WTC11 (cell line): ENCODE measurements at regions not wholly inside any gene's neighbourhood (a gene's known extent, or its start where the extent isn't known, plus 50 kb on each side); places are given as distances from the start of the nearest gene placed in this dataset.

Experiments used
- ATAC-seq: fragments of 200-7000 bp; cut with Tn5 transposase; 2 replicates; pipeline ENCODE4 v1.10.0; 2021; ENCODE audit warnings: mild to moderate bottlenecking, moderate library complexity
- CTCF ChIA-PET: fragments of 300-600 bp; sonication (Branson Sonifier 250); formaldehyde crosslinking; loops from one replicate; lab custom pipeline; 2021; ENCODE audit warnings: antibody characterized with exemption; lab: Charles Lee
- POLR2A ChIA-PET: fragments of 350-600 bp; sonication (Branson Sonifier 250); formaldehyde crosslinking; loops from one replicate; lab custom pipeline; 2021; ENCODE audit warnings: antibody characterized with exemption; lab: Charles Lee
- DNase-seq: peaks from one replicate; pipeline ENCODE4 v3.0.0; 2021; ENCODE audit warnings: low spot score
- H3K27ac Mint-ChIP-seq: 2 replicates; pipeline ENCODE4 v1.8.0; 2021; ENCODE audit warnings: mixed read lengths
- H3K27me3 Mint-ChIP-seq: 2 replicates; pipeline ENCODE4 v1.8.0; 2021; ENCODE audit warnings: low read depth, mild to moderate bottlenecking, moderate library complexity, mixed read lengths
- H3K36me3 Mint-ChIP-seq: 2 replicates; pipeline ENCODE4 v1.8.0; 2021; ENCODE audit warnings: mixed read lengths
- H3K4me1 Mint-ChIP-seq: 2 replicates; pipeline ENCODE4 v1.8.0; 2022; ENCODE audit warnings: mixed read lengths
- H3K4me3 Mint-ChIP-seq: 2 replicates; pipeline ENCODE4 v1.8.0; 2021; ENCODE audit warnings: mild to moderate bottlenecking, moderate library complexity, mixed read lengths
- H3K9me3 Mint-ChIP-seq: 2 replicates; pipeline ENCODE4 v1.8.0; 2021; ENCODE audit warnings: mixed read lengths
- E2F5 ChIP-seq: sonication (generic); formaldehyde crosslinking; IDR thresholded peaks from 2 replicates; pipeline ENCODE4 v1.8.1; 2022; ENCODE audit warnings: mild to moderate bottlenecking, moderate library complexity, missing genetic modification reagents
- FOXJ3 ChIP-seq: sonication (generic); formaldehyde crosslinking; IDR thresholded peaks from 2 replicates; pipeline ENCODE4 v1.9.0; 2021; ENCODE audit warnings: missing genetic modification reagents, mild to moderate bottlenecking, borderline replicate concordance
- FOXK1 ChIP-seq: sonication (generic); formaldehyde crosslinking; IDR thresholded peaks from 2 replicates; pipeline ENCODE4 v1.8.0; 2022; ENCODE audit warnings: mild to moderate bottlenecking, moderate library complexity, missing genetic modification reagents
- FOXP1 ChIP-seq: sonication (generic); formaldehyde crosslinking; IDR thresholded peaks from 2 replicates; pipeline ENCODE4 v1.8.0; 2022; ENCODE audit warnings: missing genetic modification reagents, mild to moderate bottlenecking, moderate library complexity, borderline replicate concordance
- HMGXB4 ChIP-seq: sonication (generic); formaldehyde crosslinking; IDR thresholded peaks from 2 replicates; pipeline ENCODE4 v1.8.1; 2023; ENCODE audit warnings: mild to moderate bottlenecking, moderate library complexity, missing genetic modification reagents
- JAZF1 ChIP-seq: fragments of 250-450 bp; sonication (Bioruptor Pico); IDR thresholded peaks from 2 replicates; pipeline ENCODE4 v1.9.0; 2021; ENCODE audit warnings: moderate library complexity, mild to moderate bottlenecking, inconsistent platforms
- MXD4 ChIP-seq: fragments of 250-450 bp; sonication (Bioruptor Pico); IDR thresholded peaks from 2 replicates; pipeline ENCODE4 v1.8.0; 2021; ENCODE audit warnings: mild to moderate bottlenecking, moderate library complexity, borderline replicate concordance
- NR3C1 ChIP-seq: sonication (generic); formaldehyde crosslinking; conservative IDR thresholded peaks from 2 replicates; pipeline ENCODE4 v1.8.1; 2023; ENCODE audit warnings: low read depth, mild to moderate bottlenecking, missing genetic modification reagents
- PRDM15 ChIP-seq: sonication (generic); formaldehyde crosslinking; IDR thresholded peaks from 2 replicates; pipeline ENCODE4 v1.8.0; 2022; ENCODE audit warnings: missing genetic modification reagents
- PRRX2 ChIP-seq: fragments of 250-450 bp; sonication (Bioruptor Pico); IDR thresholded peaks from 2 replicates; pipeline ENCODE4 v1.8.0; 2021; ENCODE audit warnings: mild to moderate bottlenecking
- SP1 ChIP-seq: sonication (generic); formaldehyde crosslinking; conservative IDR thresholded peaks from 2 replicates; pipeline ENCODE4 v1.8.1; 2022; ENCODE audit warnings: missing genetic modification reagents
- TCF7 ChIP-seq: sonication (generic); formaldehyde crosslinking; IDR thresholded peaks from 2 replicates; pipeline ENCODE4 v1.8.0; 2022; ENCODE audit warnings: mild to moderate bottlenecking, low read depth, missing genetic modification reagents, moderate library complexity
- TEAD1 ChIP-seq: sonication (generic); formaldehyde crosslinking; IDR thresholded peaks from 2 replicates; pipeline ENCODE4 v1.8.0; 2022; ENCODE audit warnings: mild to moderate bottlenecking, missing genetic modification reagents
- USF1 ChIP-seq: sonication (generic); formaldehyde crosslinking; IDR thresholded peaks from 2 replicates; pipeline ENCODE4 v1.8.0; 2022; ENCODE audit warnings: mild to moderate bottlenecking, missing genetic modification reagents
- ZNF317 ChIP-seq: sonication (generic); formaldehyde crosslinking; IDR thresholded peaks from 2 replicates; pipeline ENCODE4 v1.8.1; 2023; ENCODE audit warnings: low read depth, mild to moderate bottlenecking, moderate library complexity, missing genetic modification reagents, borderline replicate concordance
- ZNF671 ChIP-seq: fragments of 250-450 bp; sonication (Bioruptor Pico); IDR thresholded peaks from 2 replicates; pipeline ENCODE4 v1.8.0; 2021; ENCODE audit warnings: mild to moderate bottlenecking
- TF ChIP-seq, protein P1 (sequence below): sonication (generic); formaldehyde crosslinking; IDR thresholded peaks from 2 replicates; pipeline ENCODE4 v1.8.0; 2022; ENCODE audit warnings: mild to moderate bottlenecking, missing genetic modification reagents
- TF ChIP-seq, protein P2 (sequence below): sonication (generic); formaldehyde crosslinking; IDR thresholded peaks from 2 replicates; pipeline ENCODE4 v1.8.1; 2022; ENCODE audit warnings: mild to moderate bottlenecking, missing genetic modification reagents, moderate library complexity, borderline replicate concordance
- TF ChIP-seq, protein P3 (sequence below): sonication (generic); formaldehyde crosslinking; IDR thresholded peaks from 2 replicates; pipeline ENCODE4 v1.8.1; 2023; ENCODE audit warnings: mild to moderate bottlenecking, missing genetic modification reagents, moderate library complexity
- TF ChIP-seq, protein P4 (sequence below): fragments of 250-450 bp; sonication (Bioruptor Pico); IDR thresholded peaks from 2 replicates; pipeline ENCODE4 v2.1.2; 2022; ENCODE audit warnings: mild to moderate bottlenecking, moderate library complexity

GRCh38 chr18:57956491-57956890, 87.5 kb upstream of the NEDD4L start:
- no peak for ATAC-seq
- TF ChIP-seq PRRX2 (CRISPR knock-in tag) (no peak), PRDM15 (no peak), FOXP1 (CRISPR knock-in tag) (no peak), E2F5 (CRISPR knock-in tag) (no peak), FOXK1 (CRISPR knock-in tag) (no peak), HMGXB4 (CRISPR knock-in tag) (no peak), ZNF671 (CRISPR knock-in tag) (no peak), TCF7 (CRISPR knock-in tag) (no peak), ZNF317 (CRISPR knock-in tag) (no peak), FOXJ3 (no peak), MXD4 (CRISPR knock-in tag) (no peak), TEAD1 (no peak), SP1 (CRISPR knock-in tag) (no peak), NR3C1 (CRISPR knock-in tag) (no peak), JAZF1 (CRISPR knock-in tag) (no peak), USF1 (CRISPR knock-in tag) (no peak)
- TF ChIP-seq, protein P1, sequence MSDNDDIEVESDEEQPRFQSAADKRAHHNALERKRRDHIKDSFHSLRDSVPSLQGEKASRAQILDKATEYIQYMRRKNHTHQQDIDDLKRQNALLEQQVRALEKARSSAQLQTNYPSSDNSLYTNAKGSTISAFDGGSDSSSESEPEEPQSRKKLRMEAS (CRISPR knock-in tag) = no peak
- TF ChIP-seq, protein P2, sequence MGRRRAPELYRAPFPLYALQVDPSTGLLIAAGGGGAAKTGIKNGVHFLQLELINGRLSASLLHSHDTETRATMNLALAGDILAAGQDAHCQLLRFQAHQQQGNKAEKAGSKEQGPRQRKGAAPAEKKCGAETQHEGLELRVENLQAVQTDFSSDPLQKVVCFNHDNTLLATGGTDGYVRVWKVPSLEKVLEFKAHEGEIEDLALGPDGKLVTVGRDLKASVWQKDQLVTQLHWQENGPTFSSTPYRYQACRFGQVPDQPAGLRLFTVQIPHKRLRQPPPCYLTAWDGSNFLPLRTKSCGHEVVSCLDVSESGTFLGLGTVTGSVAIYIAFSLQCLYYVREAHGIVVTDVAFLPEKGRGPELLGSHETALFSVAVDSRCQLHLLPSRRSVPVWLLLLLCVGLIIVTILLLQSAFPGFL (CRISPR knock-in tag) = no peak
- TF ChIP-seq, protein P3, sequence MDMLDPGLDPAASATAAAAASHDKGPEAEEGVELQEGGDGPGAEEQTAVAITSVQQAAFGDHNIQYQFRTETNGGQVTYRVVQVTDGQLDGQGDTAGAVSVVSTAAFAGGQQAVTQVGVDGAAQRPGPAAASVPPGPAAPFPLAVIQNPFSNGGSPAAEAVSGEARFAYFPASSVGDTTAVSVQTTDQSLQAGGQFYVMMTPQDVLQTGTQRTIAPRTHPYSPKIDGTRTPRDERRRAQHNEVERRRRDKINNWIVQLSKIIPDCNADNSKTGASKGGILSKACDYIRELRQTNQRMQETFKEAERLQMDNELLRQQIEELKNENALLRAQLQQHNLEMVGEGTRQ (CRISPR knock-in tag) = no peak
- TF ChIP-seq, protein P4, sequence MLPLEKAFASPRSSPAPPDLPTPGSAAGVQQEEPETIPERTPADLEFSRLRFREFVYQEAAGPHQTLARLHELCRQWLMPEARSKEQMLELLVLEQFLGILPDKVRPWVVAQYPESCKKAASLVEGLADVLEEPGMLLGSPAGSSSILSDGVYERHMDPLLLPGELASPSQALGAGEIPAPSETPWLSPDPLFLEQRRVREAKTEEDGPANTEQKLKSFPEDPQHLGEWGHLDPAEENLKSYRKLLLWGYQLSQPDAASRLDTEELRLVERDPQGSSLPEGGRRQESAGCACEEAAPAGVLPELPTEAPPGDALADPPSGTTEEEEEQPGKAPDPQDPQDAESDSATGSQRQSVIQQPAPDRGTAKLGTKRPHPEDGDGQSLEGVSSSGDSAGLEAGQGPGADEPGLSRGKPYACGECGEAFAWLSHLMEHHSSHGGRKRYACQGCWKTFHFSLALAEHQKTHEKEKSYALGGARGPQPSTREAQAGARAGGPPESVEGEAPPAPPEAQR (CRISPR knock-in tag) = no peak
- H3K9me3 Mint-ChIP-seq = no peaks in the 10 kb centered on the region
- H3K4me1 Mint-ChIP-seq = peaks cover 5% of the 10 kb centered on the region
- H3K36me3 Mint-ChIP-seq = no peaks in the 10 kb centered on the region
- CTCF ChIA-PET = no interaction called here
- no peak overlapping the region for H3K27ac Mint-ChIP-seq
- DNase-seq = no peak
- H3K27me3 Mint-ChIP-seq = no peaks in the 10 kb centered on the region
- POLR2A ChIA-PET = no interaction called here
- no peak overlapping the region for H3K4me3 Mint-ChIP-seq
